ENCODE measurements at regions not wholly inside any gene's neighbourhood (a gene's known extent, or its start where the extent isn't known, plus 50 kb on each side); places are given as distances from the start of the nearest gene placed in this dataset.

GRCh38 chr7:145875267-145875666 lies 241.3 kb upstream of the CNTNAP2 start:
- intact Hi-C loops (cut with DNase I) = no loop called here
- TF ChIP-seq POLR2A (IDR thresholded peaks at IDR 0.05) (no peak), CTCF (IDR thresholded peaks at IDR 0.05) (no peak)
- Histone ChIP-seq H3K9me3 (peaks cover 0 to 7% (median 0%) of the 10 kb centered on the region in 3 donors), H3K36me3 (no peaks in the 10 kb centered on the region), H3K27ac (no peak overlapping the region), H3K4me1 (no peaks in the 10 kb centered on the region), H3K27me3 (no peaks in the 10 kb centered on the region), H3K4me3 (no peak overlapping the region)
- no peak for DNase-seq

DNA sequence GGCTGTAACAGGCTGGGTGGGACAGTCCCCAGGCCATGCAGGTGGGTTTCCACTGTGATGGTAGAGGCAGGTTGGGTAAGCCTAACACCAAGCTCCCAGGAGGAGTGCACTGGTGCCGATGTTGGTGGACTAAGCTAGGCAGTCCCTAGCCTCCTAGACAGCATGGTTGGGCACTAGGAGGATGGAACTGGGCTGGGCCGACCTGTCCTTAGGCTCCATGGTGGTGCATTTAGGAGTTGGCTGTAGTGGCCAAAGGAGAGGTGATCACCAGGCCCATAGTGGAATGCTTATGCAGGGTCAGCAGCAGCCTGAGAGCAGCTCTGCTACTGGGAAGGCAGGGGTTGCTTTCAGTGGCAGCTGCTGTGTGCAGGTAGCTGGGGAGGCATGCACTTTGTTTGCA lies 247.7 kb upstream of the CNTNAP2 start:
- H3K9me3 ChIP-seq = peaks cover 0 to 25% (median 6%) of the 10 kb centered on the region in 3 donors
- intact Hi-C loops (cut with DNase I) = no loop called here
- H3K27ac ChIP-seq = no peak overlapping the region
- H3K36me3 ChIP-seq = no peaks in the 10 kb centered on the region
- no peaks in the 10 kb centered on the region for H3K27me3 ChIP-seq
- DNase-seq = no peak
- WGBS, 2 donors = 80% methylated on average over 1 of the region's 2 CpGs; no CpG with 5 or more reads in 1 of the 2 donors
- H3K4me1 ChIP-seq = no peaks in the 10 kb centered on the region
- TF ChIP-seq CTCF (IDR thresholded peaks at IDR 0.05) = no peak
- no peak for TF ChIP-seq POLR2A (IDR thresholded peaks at IDR 0.05)
- no peak overlapping the region for H3K4me3 ChIP-seq

DNA sequence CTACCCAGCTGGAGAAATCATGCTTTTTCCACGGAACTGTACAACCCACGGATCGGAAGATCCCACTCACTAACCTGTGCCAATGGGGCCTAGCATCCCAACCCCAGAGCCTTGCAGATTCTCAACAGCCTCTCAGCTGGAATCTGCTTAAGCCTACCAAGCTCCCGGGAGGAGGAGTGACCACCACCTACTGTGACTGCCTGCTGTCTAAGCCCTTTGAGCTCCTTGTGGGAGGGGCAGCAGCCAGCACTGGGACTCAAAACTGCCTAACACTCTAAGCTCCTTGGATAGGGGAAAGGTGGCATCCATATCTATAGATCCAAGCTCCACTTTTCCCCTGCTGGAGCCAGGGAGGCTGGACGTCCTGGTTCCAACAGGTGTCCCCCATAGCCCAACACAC lies 254.4 kb upstream of the CNTNAP2 start:
- intact Hi-C loops (cut with DNase I) = no loop called here
- TF ChIP-seq POLR2A (IDR thresholded peaks at IDR 0.05) (no peak), CTCF (IDR thresholded peaks at IDR 0.05) (no peak)
- WGBS, 2 donors = 84 to 94% methylated on average over 3 of the region's 5 CpGs
- Histone ChIP-seq H3K27ac (no peak overlapping the region), H3K36me3 (no peaks in the 10 kb centered on the region), H3K9me3 (peaks cover 0 to 6% (median 0%) of the 10 kb centered on the region in 3 donors), H3K4me1 (no peaks in the 10 kb centered on the region), H3K4me3 (no peak overlapping the region), H3K27me3 (no peaks in the 10 kb centered on the region)
- no peak for DNase-seq

GRCh38 chr7:145860809-145861208 lies 255.8 kb upstream of the CNTNAP2 start:
- WGBS, 2 donors = 36 to 84% methylated on average over 1 of the region's 1 CpG
- no peak for DNase-seq
- Histone ChIP-seq H3K4me1 (no peaks in the 10 kb centered on the region), H3K36me3 (no peaks in the 10 kb centered on the region), H3K4me3 (no peak overlapping the region), H3K27ac (no peak overlapping the region), H3K27me3 (no peaks in the 10 kb centered on the region), H3K9me3 (peaks cover 0 to 4% (median 3%) of the 10 kb centered on the region in 3 donors)
- TF ChIP-seq CTCF (IDR thresholded peaks at IDR 0.05) (no peak), POLR2A (IDR thresholded peaks at IDR 0.05) (no peak)
- intact Hi-C loops (cut with DNase I) = no loop called here

GRCh38 chr7:145850636-145851035 lies 266.0 kb upstream of the CNTNAP2 start:
- intact Hi-C loops (cut with DNase I) = no loop called here
- 70 to 72% methylated on average over 5 to 6 of the region's 6 CpGs for WGBS, 2 donors
- TF ChIP-seq POLR2A (IDR thresholded peaks at IDR 0.05) (no peak), CTCF (IDR thresholded peaks at IDR 0.05) (no peak)

More at GRCh38 chr7:145850636-145851035, 266.0 kb upstream of the CNTNAP2 start:
- H3K4me1 ChIP-seq = no peaks in the 10 kb centered on the region
- no peak overlapping the region for H3K4me3 ChIP-seq
- DNase-seq = no peak
- no peaks in the 10 kb centered on the region for H3K36me3 ChIP-seq
- no peaks in the 10 kb centered on the region for H3K27me3 ChIP-seq
- no peaks in the 10 kb centered on the region for H3K9me3 ChIP-seq
- no peak overlapping the region for H3K27ac ChIP-seq

Data from esophagus squamous epithelium (tissue), 5 donors.